ENCODE measurements at regions not wholly inside any gene's neighbourhood (a gene's known extent, or its start where the extent isn't known, plus 50 kb on each side); places are given as distances from the start of the nearest gene placed in this dataset.

DNA sequence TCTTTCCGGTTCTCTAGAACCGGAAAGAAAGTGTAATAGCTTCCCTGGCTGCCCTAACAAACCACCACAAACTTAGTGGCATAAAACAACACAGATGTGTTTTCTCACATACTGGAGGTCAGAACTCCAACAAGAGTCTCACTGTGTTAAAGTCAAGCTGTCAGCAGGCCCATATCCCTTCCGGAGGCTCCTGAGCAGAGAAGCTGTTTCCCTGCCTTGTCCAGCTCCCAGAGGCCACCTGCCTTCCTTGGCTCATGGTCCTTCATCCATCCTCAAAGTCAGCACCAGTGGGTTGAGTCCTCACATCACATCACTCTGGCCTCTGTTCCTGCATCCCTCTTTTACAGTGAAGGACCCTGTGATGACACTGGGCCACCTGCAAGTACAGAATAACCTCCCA, 49.8 kb upstream of the HMX1 start:
- no peak for DNase-seq (ENCODE audit: low spot score)
- peaks cover 10% of the 10 kb centered on the region for H3K9me3 Mint-ChIP-seq
- no peak overlapping the region for H3K4me3 Mint-ChIP-seq
- no peaks in the 10 kb centered on the region for H3K36me3 Mint-ChIP-seq (ENCODE audit: low read depth)
- no peak overlapping the region for H3K27ac Mint-ChIP-seq
- H3K4me1 Mint-ChIP-seq (ENCODE audit: low read depth) = no peaks in the 10 kb centered on the region
- H3K27me3 Mint-ChIP-seq (ENCODE audit: low read depth) = peaks cover 2% of the 10 kb centered on the region

Measured in T-helper 2 cell treated with Interferon-gamma antibody and Interleukin-4, amounts not matched to agents 5 μg/mL and 100 μg/mL, for 36 hours (primary cell).